ENCODE measurements at regions not wholly inside any gene's neighbourhood (a gene's known extent, or its start where the extent isn't known, plus 50 kb on each side); places are given as distances from the start of the nearest gene placed in this dataset.

DNA sequence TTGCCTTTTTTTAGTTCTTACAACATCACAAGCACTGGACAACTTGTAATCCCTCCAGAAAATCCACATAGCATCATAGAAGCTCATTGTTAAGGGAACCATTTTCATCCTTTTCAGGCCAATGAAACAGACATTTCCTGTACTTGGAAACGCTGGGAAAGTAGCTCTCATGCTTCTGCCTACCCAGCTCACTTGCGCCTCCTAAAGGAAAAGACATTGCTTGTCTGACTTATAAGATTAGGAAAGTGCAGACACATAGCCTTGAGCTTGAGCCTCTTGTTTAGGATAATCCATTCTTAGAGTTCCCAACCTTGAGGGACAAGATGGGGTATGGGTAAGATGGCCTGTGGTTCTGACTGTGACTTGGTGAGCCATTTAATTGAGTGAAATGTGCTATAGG lies 589.5 kb downstream of the NOVA1 start:
- intact Hi-C loops (cut with micrococcal nuclease), result loop anchor here (1.0 kb wide), 1 partner anchor 175 kb away; no protein-coding TSS in a partner anchor
- TF ChIP-seq, protein P1, sequence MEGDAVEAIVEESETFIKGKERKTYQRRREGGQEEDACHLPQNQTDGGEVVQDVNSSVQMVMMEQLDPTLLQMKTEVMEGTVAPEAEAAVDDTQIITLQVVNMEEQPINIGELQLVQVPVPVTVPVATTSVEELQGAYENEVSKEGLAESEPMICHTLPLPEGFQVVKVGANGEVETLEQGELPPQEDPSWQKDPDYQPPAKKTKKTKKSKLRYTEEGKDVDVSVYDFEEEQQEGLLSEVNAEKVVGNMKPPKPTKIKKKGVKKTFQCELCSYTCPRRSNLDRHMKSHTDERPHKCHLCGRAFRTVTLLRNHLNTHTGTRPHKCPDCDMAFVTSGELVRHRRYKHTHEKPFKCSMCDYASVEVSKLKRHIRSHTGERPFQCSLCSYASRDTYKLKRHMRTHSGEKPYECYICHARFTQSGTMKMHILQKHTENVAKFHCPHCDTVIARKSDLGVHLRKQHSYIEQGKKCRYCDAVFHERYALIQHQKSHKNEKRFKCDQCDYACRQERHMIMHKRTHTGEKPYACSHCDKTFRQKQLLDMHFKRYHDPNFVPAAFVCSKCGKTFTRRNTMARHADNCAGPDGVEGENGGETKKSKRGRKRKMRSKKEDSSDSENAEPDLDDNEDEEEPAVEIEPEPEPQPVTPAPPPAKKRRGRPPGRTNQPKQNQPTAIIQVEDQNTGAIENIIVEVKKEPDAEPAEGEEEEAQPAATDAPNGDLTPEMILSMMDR (IDR thresholded peaks at IDR 0.05; ENCODE audit: extremely low read depth in 1 of 2, insufficient read depth in 1 of 2, low read depth in 1 of 2, low read length in 2 of 2), result peak; percentile 34 to 44
- no peak for TF ChIP-seq JUN (IDR thresholded peaks at IDR 0.05; ENCODE audit: borderline replicate concordance, insufficient read depth, insufficient read length, low read depth)
- H2AFZ ChIP-seq (ENCODE audit: low read depth, low read length), result no peak overlapping the region

DNA sequence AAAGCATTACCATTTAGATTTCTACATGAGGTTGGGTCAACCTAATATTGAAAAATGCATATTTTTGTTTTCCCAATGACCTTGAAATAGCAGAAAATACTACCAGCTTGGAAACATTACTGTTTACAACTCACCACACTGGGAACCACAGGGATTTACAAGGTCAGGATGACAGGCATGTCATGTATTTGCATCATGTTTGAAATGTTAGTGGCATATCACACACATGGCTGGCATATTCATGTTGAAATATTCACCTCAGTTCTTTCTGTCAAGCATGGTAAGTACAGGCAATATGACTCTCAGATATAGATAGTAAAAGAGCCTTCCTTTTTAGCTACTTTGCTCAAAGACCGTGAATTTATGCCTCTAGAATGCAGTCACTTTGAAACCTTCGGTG lies 593.5 kb downstream of the NOVA1 start:
- FAIRE-seq (no peak), DNase-seq (ENCODE audit: low read depth, low spot score) (no peak)
- no peaks in the 10 kb centered on the region for H3K79me2 ChIP-seq (ENCODE audit: control insufficient read depth, insufficient read depth, low read length)
- intact Hi-C loops (cut with micrococcal nuclease), result no loop called here
- no peak overlapping the region for H3K4me2 ChIP-seq (ENCODE audit: insufficient read depth, low read length)
- no peak overlapping the region for H3K27ac ChIP-seq (ENCODE audit: insufficient read depth, low read depth, low read length)
- H3K4me3 ChIP-seq (replicated peaks in 1 of 3; ENCODE audit: insufficient read depth in 1 of 3, low read depth in 1 of 3, low read length in 3 of 3), result no peak overlapping the region
- no peaks in the 10 kb centered on the region for H3K4me1 ChIP-seq (ENCODE audit: control insufficient read depth, extremely low read depth, insufficient read depth, low read length)
- no peak overlapping the region for H2AFZ ChIP-seq (ENCODE audit: low read depth, low read length)
- H3K27me3 ChIP-seq (ENCODE audit: control insufficient read depth in 2 of 2, insufficient read depth in 2 of 2, low read length in 2 of 2), result no peaks in the 10 kb centered on the region
- no TSS peak for BruUV-seq (replicated peaks)
- H4K20me1 ChIP-seq (replicated peaks; ENCODE audit: control insufficient read depth, extremely low read depth, insufficient read depth, low read length), result no peaks in the 10 kb centered on the region
- POLR2A ChIA-PET, result no interaction called here
- no peaks in the 10 kb centered on the region for H3K9me1 ChIP-seq (replicated peaks; ENCODE audit: control insufficient read depth, extremely low read depth, insufficient read depth, low read length)
- no peaks in the 10 kb centered on the region for H3K36me3 ChIP-seq (ENCODE audit: control insufficient read depth in 2 of 2, extremely low read depth in 1 of 2, insufficient read depth in 2 of 2, low read length in 2 of 2)
- dilution Hi-C loops (cut with MboI; ENCODE audit: extremely low pct_ligation_motif_present, low sequenced_read_pairs), result no loop called here
- CTCF ChIA-PET, result no interaction called here
- H3K9ac ChIP-seq (replicated peaks; ENCODE audit: extremely low read depth, insufficient read depth, low read length), result no peak overlapping the region
- H3K9me3 ChIP-seq (replicated peaks; ENCODE audit: control insufficient read depth, insufficient read depth, low read length), result no peaks in the 10 kb centered on the region
- TF ChIP-seq JUN (IDR thresholded peaks at IDR 0.05; ENCODE audit: borderline replicate concordance, insufficient read depth, insufficient read length, low read depth) (no peak), GATA2 (IDR thresholded peaks at IDR 0.05; ENCODE audit: insufficient read depth, insufficient read length, low read depth, low read length) (no peak), MYC (IDR thresholded peaks at IDR 0.05; ENCODE audit: low read depth, low read length) (no peak), POLR2AphosphoS5 (IDR thresholded peaks at IDR 0.05; ENCODE audit: insufficient read depth, low read depth, low read length) (no peak), FOS (IDR thresholded peaks at IDR 0.05; ENCODE audit: borderline replicate concordance, insufficient read depth, low read length) (no peak), POLR2A (IDR thresholded peaks at IDR 0.05; ENCODE audit: low read depth, low read length) (no peak), EZH2 (IDR thresholded peaks at IDR 0.05; ENCODE audit: borderline replicate concordance, low read depth, low read length, severe bottlenecking) (no peak)
- TF ChIP-seq, protein P2, sequence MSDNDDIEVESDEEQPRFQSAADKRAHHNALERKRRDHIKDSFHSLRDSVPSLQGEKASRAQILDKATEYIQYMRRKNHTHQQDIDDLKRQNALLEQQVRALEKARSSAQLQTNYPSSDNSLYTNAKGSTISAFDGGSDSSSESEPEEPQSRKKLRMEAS (IDR thresholded peaks at IDR 0.05; ENCODE audit: insufficient read depth, insufficient read length), result no peak
- TF ChIP-seq, protein P1 (IDR thresholded peaks at IDR 0.05; ENCODE audit: extremely low read depth in 1 of 2, insufficient read depth in 1 of 2, low read depth in 1 of 2, low read length in 2 of 2), result no peak

More for the DNA sequence above, 589.5 kb downstream of the NOVA1 start:
- H3K9me1 ChIP-seq (replicated peaks; ENCODE audit: control insufficient read depth, extremely low read depth, insufficient read depth, low read length), result no peaks in the 10 kb centered on the region
- FAIRE-seq (peak; percentile 59), DNase-seq (ENCODE audit: low read depth, low spot score) (peak; percentile 48)
- no peak overlapping the region for H3K9ac ChIP-seq (replicated peaks; ENCODE audit: extremely low read depth, insufficient read depth, low read length)
- no peaks in the 10 kb centered on the region for H3K79me2 ChIP-seq (ENCODE audit: control insufficient read depth, insufficient read depth, low read length)
- H3K4me3 ChIP-seq (replicated peaks in 1 of 3; ENCODE audit: insufficient read depth in 1 of 3, low read depth in 1 of 3, low read length in 3 of 3), result no peak overlapping the region
- ChIA-PET CTCF (interaction anchor here (0.6 to 1.8 kb wide), 41 partner anchors 8 to 909 kb away, joined by 3 to 78 read pairs (median 3); no protein-coding TSS in a partner anchor), POLR2A (no interaction called here)
- no peaks in the 10 kb centered on the region for H4K20me1 ChIP-seq (replicated peaks; ENCODE audit: control insufficient read depth, extremely low read depth, insufficient read depth, low read length)
- no peaks in the 10 kb centered on the region for H3K36me3 ChIP-seq (ENCODE audit: control insufficient read depth in 2 of 2, extremely low read depth in 1 of 2, insufficient read depth in 2 of 2, low read length in 2 of 2)
- BruUV-seq (replicated peaks), result no TSS peak
- H3K4me1 ChIP-seq (ENCODE audit: control insufficient read depth, extremely low read depth, insufficient read depth, low read length), result no peaks in the 10 kb centered on the region
- H3K9me3 ChIP-seq (replicated peaks; ENCODE audit: control insufficient read depth, insufficient read depth, low read length), result no peaks in the 10 kb centered on the region
- no peak overlapping the region for H3K4me2 ChIP-seq (ENCODE audit: insufficient read depth, low read length)
- no peak overlapping the region for H3K27ac ChIP-seq (ENCODE audit: insufficient read depth, low read depth, low read length)
- no peaks in the 10 kb centered on the region for H3K27me3 ChIP-seq (ENCODE audit: control insufficient read depth in 2 of 2, insufficient read depth in 2 of 2, low read length in 2 of 2)
- dilution Hi-C loops (cut with MboI; ENCODE audit: extremely low pct_ligation_motif_present, low sequenced_read_pairs), result no loop called here
